Calu3 (cell line): ENCODE measurements at regions not wholly inside any gene's neighbourhood (a gene's known extent, or its start where the extent isn't known, plus 50 kb on each side); places are given as distances from the start of the nearest gene placed in this dataset.

ENCODE experiments used
- BruUV-seq: library from RNA; stranded (reverse); fragments of 400-500 nt; replicated peaks from 2 replicates; lab custom pipeline; 2021; lab: Mats Ljungman, UMichigan
- CTCF ChIA-PET: fragments of 300-600 bp; sonication (Branson Sonifier 250); formaldehyde crosslinking; loops from one replicate; lab custom pipeline; 2022; ENCODE audit warnings: antibody characterized with exemption; lab: Charles Lee
- DNase-seq: peaks from one replicate; pipeline ENCODE4 v3.0.0; 2022
- H3K27ac Mint-ChIP-seq: one replicate; pipeline ENCODE4 v1.8.0; 2022; ENCODE audit warnings: mixed read lengths; ENCODE audit not compliant: unreplicated experiment
- H3K27me3 Mint-ChIP-seq: one replicate; pipeline ENCODE4 v1.8.0; 2022; ENCODE audit warnings: mixed read lengths; ENCODE audit not compliant: unreplicated experiment
- H3K36me3 Mint-ChIP-seq: one replicate; pipeline ENCODE4 v1.8.0; 2022; ENCODE audit warnings: mild to moderate bottlenecking, moderate library complexity, mixed read lengths; ENCODE audit not compliant: insufficient read depth, unreplicated experiment
- H3K4me1 Mint-ChIP-seq: one replicate; pipeline ENCODE4 v1.8.0; 2022; ENCODE audit warnings: mild to moderate bottlenecking, low read depth, mixed read lengths; ENCODE audit not compliant: unreplicated experiment
- H3K4me3 Mint-ChIP-seq: one replicate; pipeline ENCODE4 v1.8.0; 2022; ENCODE audit warnings: mild to moderate bottlenecking, low read depth, moderate library complexity, mixed read lengths; ENCODE audit not compliant: unreplicated experiment
- H3K9me3 Mint-ChIP-seq: one replicate; pipeline ENCODE4 v1.8.0; 2022; ENCODE audit warnings: low read depth, mixed read lengths; ENCODE audit not compliant: unreplicated experiment
- CTCF ChIP-seq: fragments of 200-600 bp; IDR thresholded peaks from one replicate; pipeline ENCODE4 v1.8.0; 2022; ENCODE audit warnings: antibody characterized with exemption; ENCODE audit not compliant: unreplicated experiment
- intact Hi-C: fragments of 100-400 bp; cut with micrococcal nuclease; formaldehyde crosslinking; loops from one replicate; pipeline ENCODE4 v1.10.0; 2022; ENCODE audit not compliant: unreplicated experiment

- no peak for TF ChIP-seq CTCF
- no peaks in the 10 kb centered on the region for H3K4me1 Mint-ChIP-seq
- no peaks in the 10 kb centered on the region for H3K36me3 Mint-ChIP-seq
- no TSS peak for BruUV-seq
- CTCF ChIA-PET: no interaction called here
- intact Hi-C loops: no loop called here
- no peak overlapping the region for H3K27ac Mint-ChIP-seq
- H3K4me3 Mint-ChIP-seq: no peak overlapping the region
- DNase-seq: no peak
- H3K9me3 Mint-ChIP-seq: no peaks in the 10 kb centered on the region
- H3K27me3 Mint-ChIP-seq: no peaks in the 10 kb centered on the region
Measured at GRCh38 chr3:30142946-30143345, 463.5 kb upstream of the TGFBR2 start.

DNA sequence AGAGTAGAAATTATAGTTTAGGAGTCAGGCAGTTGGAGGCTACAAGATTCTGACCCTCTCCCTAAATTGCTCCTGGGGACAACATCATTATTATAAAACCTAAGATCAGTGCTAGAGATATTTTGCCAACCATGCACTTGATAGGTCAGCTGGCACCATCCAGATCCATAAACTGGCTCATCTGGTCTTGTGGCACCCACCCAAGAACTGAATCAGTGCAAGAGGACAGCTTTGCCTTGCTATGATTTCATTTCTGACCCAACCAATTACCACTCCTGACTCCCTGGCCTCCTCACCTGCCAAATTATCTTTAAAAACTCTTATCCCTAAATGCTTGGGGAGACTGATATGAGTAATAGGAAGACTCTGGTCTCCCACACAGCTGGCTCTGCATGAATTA lies 461.1 kb upstream of the TGFBR2 start:
- CTCF ChIA-PET: no interaction called here

GRCh38 chr3:30146978-30147377 lies 459.4 kb upstream of the TGFBR2 start:
- Mint-ChIP-seq H3K27ac (no peak overlapping the region), H3K4me3 (no peak overlapping the region), H3K36me3 (no peaks in the 10 kb centered on the region), H3K9me3 (no peaks in the 10 kb centered on the region), H3K27me3 (no peaks in the 10 kb centered on the region), H3K4me1 (no peaks in the 10 kb centered on the region)
- BruUV-seq: no TSS peak
- intact Hi-C loops: no loop called here
- no peak for DNase-seq
- TF ChIP-seq CTCF: no peak
- CTCF ChIA-PET: no interaction called here

More for the DNA sequence above, 461.1 kb upstream of the TGFBR2 start:
- Mint-ChIP-seq H3K4me1 (no peaks in the 10 kb centered on the region), H3K4me3 (no peak overlapping the region), H3K36me3 (no peaks in the 10 kb centered on the region), H3K9me3 (no peaks in the 10 kb centered on the region), H3K27me3 (no peaks in the 10 kb centered on the region), H3K27ac (no peak overlapping the region)
- peak; percentile 10 for DNase-seq
- intact Hi-C loops: no loop called here
- no peak for TF ChIP-seq CTCF
- no TSS peak for BruUV-seq

GRCh38 chr3:30154853-30155252 lies 451.5 kb upstream of the TGFBR2 start:
- no peak overlapping the region for H3K27ac Mint-ChIP-seq
- H3K27me3 Mint-ChIP-seq: no peaks in the 10 kb centered on the region
- CTCF ChIA-PET: no interaction called here
- no peak for DNase-seq
- no peak for TF ChIP-seq CTCF
- H3K4me3 Mint-ChIP-seq: no peak overlapping the region
- intact Hi-C loops: no loop called here
- no peaks in the 10 kb centered on the region for H3K4me1 Mint-ChIP-seq
- peaks cover 2% of the 10 kb centered on the region for H3K9me3 Mint-ChIP-seq
- BruUV-seq: no TSS peak
- no peaks in the 10 kb centered on the region for H3K36me3 Mint-ChIP-seq

GRCh38 chr3:30155755-30156154 lies 450.6 kb upstream of the TGFBR2 start:
- no peak overlapping the region for H3K27ac Mint-ChIP-seq
- CTCF ChIA-PET: no interaction called here
- H3K4me3 Mint-ChIP-seq: no peak overlapping the region
- intact Hi-C loops: no loop called here
- H3K9me3 Mint-ChIP-seq: peaks cover 2% of the 10 kb centered on the region
- DNase-seq: no peak
- no TSS peak for BruUV-seq
- no peak for TF ChIP-seq CTCF
- no peaks in the 10 kb centered on the region for H3K27me3 Mint-ChIP-seq
- H3K36me3 Mint-ChIP-seq: no peaks in the 10 kb centered on the region
- no peaks in the 10 kb centered on the region for H3K4me1 Mint-ChIP-seq
